A549 (cell line): ENCODE measurements at regions not wholly inside any gene's neighbourhood (a gene's known extent, or its start where the extent isn't known, plus 50 kb on each side); places are given as distances from the start of the nearest gene placed in this dataset.
"Not testable (repeated sequence)": the region's sequence is repeated elsewhere in the genome, so short reads cannot be mapped to it uniquely, and the experiment has no call there.

ENCODE experiments used
- CHD2 ChIP-seq: fragments of 150-350 bp; IDR thresholded peaks from 2 replicates; pipeline ENCODE4 v1.6.1; 2014; ENCODE audit warnings: low read length; ENCODE audit not compliant: partially characterized antibody
- CTCF ChIP-seq: fragments of >200 bp; sonication (Bioruptor Twin); formaldehyde crosslinking; IDR thresholded peaks from 3 replicates; pipeline ENCODE4 v1.5.1; 2016
- EP300 ChIP-seq, 2 experiments: fragments of >200 bp; sonication (Bioruptor Twin); formaldehyde crosslinking; IDR thresholded peaks; 2 replicates in 1 of 2; 3 replicates in 1 of 2; pipeline ENCODE4 v1.6.1; 2016 to 2017
- HMGXB4 ChIP-seq: fragments of 250-450 bp; sonication (Bioruptor Pico); IDR thresholded peaks from 2 replicates; pipeline ENCODE4 v1.5.0; 2021; ENCODE audit warnings: mild to moderate bottlenecking, moderate library complexity, borderline replicate concordance
- JUN ChIP-seq, 2 experiments: fragments of >200 bp; sonication (Bioruptor Twin); formaldehyde crosslinking; IDR thresholded peaks; 2 replicates in 1 of 2; 3 replicates in 1 of 2; pipeline ENCODE4 v1.6.1; 2016 to 2017
- KDM1A ChIP-seq: fragments of 200-600 bp; sonication (generic); IDR thresholded peaks from 2 replicates; pipeline ENCODE4 v1.6.1; 2016; ENCODE audit warnings: low read depth, mild to moderate bottlenecking
- MAX ChIP-seq: IDR thresholded peaks from 2 replicates; pipeline ENCODE4 v1.6.1; 2012
- RAD21 ChIP-seq, 2 experiments: fragments of >200 bp in 1 of 2; sonication (Bioruptor Twin) in 1 of 2; formaldehyde crosslinking in 1 of 2; IDR thresholded peaks in 1 of 2; conservative IDR thresholded peaks in 1 of 2; 2 replicates in 1 of 2; 3 replicates in 1 of 2; pipeline ENCODE4 v1.6.1; 2012 to 2018; ENCODE audit warnings: inconsistent platforms in 1 of 2
- REST ChIP-seq: fragments of 200-600 bp; sonication (generic); IDR thresholded peaks from 2 replicates; pipeline ENCODE4 v1.6.1; 2016; ENCODE audit warnings: antibody characterized with exemption, mild to moderate bottlenecking, moderate library complexity
- RFX5 ChIP-seq: fragments of 450-650 bp; IDR thresholded peaks from 2 replicates; pipeline ENCODE4 v1.7.1; 2014; ENCODE audit warnings: antibody characterized with exemption, mild to moderate bottlenecking, moderate library complexity
- SMC3 ChIP-seq: fragments of >200 bp; sonication (Bioruptor Twin); formaldehyde crosslinking; IDR thresholded peaks from 3 replicates; pipeline ENCODE4 v1.6.1; 2018; ENCODE audit warnings: inconsistent platforms

GRCh38 chr3:186435332-186435731 is 73.3 kb upstream of the DGKG start:
- not testable (repeated sequence) for TF ChIP-seq EP300 (IDR thresholded peaks at IDR 0.05); CTCF; JUN (IDR thresholded peaks at IDR 0.05); CHD2; SMC3; KDM1A; RFX5; REST; RAD21 (conservative IDR thresholded peaks at IDR 0.05 in 1 of 2, IDR thresholded peaks at IDR 0.05 in 1 of 2); MAX; HMGXB4 (CRISPR knock-in tag)
